PC-9 (cell line): ENCODE measurements at regions not wholly inside any gene's neighbourhood (a gene's known extent, or its start where the extent isn't known, plus 50 kb on each side); places are given as distances from the start of the nearest gene placed in this dataset.

Experiments
- BruUV-seq: library from RNA; stranded (reverse); fragments of 400-500 nt; replicated peaks from 2 replicates; lab custom pipeline; 2021; lab: Mats Ljungman, UMichigan
- CTCF ChIA-PET: fragments of 300-600 bp; sonication (Branson Sonifier 250); formaldehyde crosslinking; loops from one replicate; lab custom pipeline; 2022; ENCODE audit warnings: antibody characterized with exemption; lab: Charles Lee
- POLR2A ChIA-PET: fragments of 300-600 bp; sonication (Branson Sonifier 250); formaldehyde crosslinking; loops from one replicate; lab custom pipeline; 2022; ENCODE audit warnings: antibody characterized with exemption; ENCODE audit not compliant: unreplicated experiment; lab: Charles Lee
- DNase-seq, 2 experiments: peaks; one replicate each; pipeline versions ENCODE4 v3.0.0 to v3.0.0-alpha.2; 2015 to 2022; ENCODE audit warnings: mixed read lengths in 1 of 2
- H2AFZ ChIP-seq: fragments of 200-600 bp; sonication (generic); 2 replicates; pipeline ENCODE4 v1.8.1; 2017; ENCODE audit warnings: antibody characterized with exemption
- H3F3A ChIP-seq: fragments of 200-600 bp; sonication (generic); 2 replicates; pipeline ENCODE4 v1.8.1; 2017; ENCODE audit warnings: antibody characterized with exemption, mild to moderate bottlenecking, low read depth; ENCODE audit not compliant: insufficient read depth
- H3K27ac ChIP-seq: fragments of 200-600 bp; sonication (generic); 2 replicates; pipeline ENCODE4 v1.6.1; 2016; ENCODE audit warnings: mixed run types
- H3K27me3 ChIP-seq: fragments of 200-600 bp; sonication (generic); 2 replicates; pipeline ENCODE4 v1.6.1; 2016; ENCODE audit warnings: low read depth, mixed run types; ENCODE audit not compliant: insufficient read depth
- H3K36me3 ChIP-seq: fragments of 200-600 bp; sonication (generic); 2 replicates; pipeline ENCODE4 v1.6.1; 2016; ENCODE audit warnings: low read depth, mixed run types
- H3K4me1 ChIP-seq: fragments of 200-600 bp; sonication (generic); replicated peaks from 2 replicates; pipeline ENCODE4 v1.6.1; 2016; ENCODE audit warnings: mixed run types; ENCODE audit not compliant: insufficient read depth
- H3K4me2 ChIP-seq: fragments of 200-600 bp; sonication (generic); 2 replicates; pipeline ENCODE4 v1.6.1; 2017; ENCODE audit warnings: mixed run types
- H3K4me3 ChIP-seq: fragments of 200-600 bp; sonication (generic); 2 replicates; pipeline ENCODE4 v1.6.1; 2016; ENCODE audit warnings: mixed run types
- H3K79me2 ChIP-seq: fragments of 200-600 bp; sonication (generic); 2 replicates; pipeline ENCODE4 v1.6.1; 2017; ENCODE audit warnings: low read depth, mixed run types
- H3K9me2 ChIP-seq: fragments of 200-600 bp; sonication (generic); 2 replicates; pipeline ENCODE4 v1.8.1; 2017; ENCODE audit warnings: mild to moderate bottlenecking; ENCODE audit not compliant: insufficient read depth
- H3K9me3 ChIP-seq: fragments of 200-600 bp; sonication (generic); 2 replicates; pipeline ENCODE4 v1.8.1; 2016; ENCODE audit warnings: low read depth; ENCODE audit not compliant: insufficient read depth
- H4K20me1 ChIP-seq: fragments of 200-600 bp; sonication (generic); 2 replicates; pipeline ENCODE4 v1.8.1; 2017; ENCODE audit not compliant: insufficient read depth
- CTCF ChIP-seq: fragments of 200-600 bp; sonication (generic); conservative IDR thresholded peaks from 2 replicates; pipeline ENCODE4 v1.6.1; 2017; ENCODE audit warnings: mixed run types, antibody characterized with exemption, mild to moderate bottlenecking, moderate library complexity
- EZH2 ChIP-seq: fragments of 200-600 bp; sonication (generic); IDR thresholded peaks from 2 replicates; pipeline ENCODE4 v1.8.0; 2017; ENCODE audit warnings: antibody characterized with exemption, low read depth
- intact Hi-C: fragments of 100-400 bp; cut with micrococcal nuclease; formaldehyde crosslinking; loops from one replicate; pipeline ENCODE4 v1.10.0; 2022; ENCODE audit not compliant: unreplicated experiment

GRCh38 chr4:57926311-57926710 is 816.1 kb upstream of the IGFBP7 start:
- Histone ChIP-seq H3K27me3 (no peaks in the 10 kb centered on the region), H3K4me3 (no peak overlapping the region), H2AFZ (no peak overlapping the region), H3K4me2 (no peak overlapping the region), H3K36me3 (no peaks in the 10 kb centered on the region), H3K79me2 (no peaks in the 10 kb centered on the region), H3K4me1 (no peaks in the 10 kb centered on the region), H3F3A (no peaks in the 10 kb centered on the region), H3K9me2 (no peaks in the 10 kb centered on the region), H3K27ac (no peak overlapping the region), H3K9me3 (no peaks in the 10 kb centered on the region), H4K20me1 (no peaks in the 10 kb centered on the region)
- DNase-seq, result no peak
- intact Hi-C loops, result no loop called here
- BruUV-seq, result no TSS peak
- ChIA-PET CTCF (no interaction called here), POLR2A (no interaction called here)
- TF ChIP-seq CTCF, result no peak
- no peak for TF ChIP-seq EZH2

GRCh38 chr4:57924951-57925350 is 814.8 kb upstream of the IGFBP7 start:
- intact Hi-C loops, result no loop called here
- ChIA-PET POLR2A (no interaction called here), CTCF (no interaction called here)
- no TSS peak for BruUV-seq
- Histone ChIP-seq H3K4me1 (no peaks in the 10 kb centered on the region), H4K20me1 (no peaks in the 10 kb centered on the region), H3K36me3 (no peaks in the 10 kb centered on the region), H3F3A (no peaks in the 10 kb centered on the region), H3K4me2 (no peak overlapping the region), H3K9me3 (no peaks in the 10 kb centered on the region), H3K27me3 (no peaks in the 10 kb centered on the region), H2AFZ (no peak overlapping the region), H3K9me2 (no peaks in the 10 kb centered on the region), H3K4me3 (no peak overlapping the region), H3K79me2 (no peaks in the 10 kb centered on the region), H3K27ac (no peak overlapping the region)
- TF ChIP-seq EZH2 (no peak), CTCF (no peak)
- DNase-seq, result no peak

GRCh38 chr4:57916479-57916878 is 806.3 kb upstream of the IGFBP7 start:
- H4K20me1 ChIP-seq, result no peaks in the 10 kb centered on the region
- no peaks in the 10 kb centered on the region for H3K36me3 ChIP-seq
- no peak for DNase-seq
- POLR2A ChIA-PET, result no interaction called here
- no peaks in the 10 kb centered on the region for H3K9me3 ChIP-seq
- H3F3A ChIP-seq, result no peaks in the 10 kb centered on the region
- no peaks in the 10 kb centered on the region for H3K9me2 ChIP-seq
- CTCF ChIA-PET, result no interaction called here
- H3K4me1 ChIP-seq, result no peaks in the 10 kb centered on the region
- H3K27ac ChIP-seq, result no peak overlapping the region
- H3K4me2 ChIP-seq, result no peak overlapping the region
- no peaks in the 10 kb centered on the region for H3K27me3 ChIP-seq
- BruUV-seq, result no TSS peak
- intact Hi-C loops, result no loop called here
- H2AFZ ChIP-seq, result no peak overlapping the region
- H3K4me3 ChIP-seq, result no peak overlapping the region
- no peaks in the 10 kb centered on the region for H3K79me2 ChIP-seq
- no peak for TF ChIP-seq EZH2
- no peak for TF ChIP-seq CTCF
